H9 (cell line): ENCODE measurements at regions not wholly inside any gene's neighbourhood (a gene's known extent, or its start where the extent isn't known, plus 50 kb on each side); places are given as distances from the start of the nearest gene placed in this dataset.

ENCODE experiments used
- DNase-seq: peaks from one replicate; pipeline ENCODE4 v3.0.0-alpha.2; 2017
- H2AFZ ChIP-seq: one replicate; pipeline ENCODE4 v1.6.1; 2013; ENCODE audit warnings: mild to moderate bottlenecking, low read length, control low read depth, moderate library complexity
- H2AK5ac ChIP-seq: 2 replicates; pipeline ENCODE4 v1.6.1; 2013; ENCODE audit warnings: low read length, control low read depth, mixed read lengths; ENCODE audit not compliant: insufficient read length
- H2BK120ac ChIP-seq: one replicate; pipeline ENCODE4 v1.6.1; 2013; ENCODE audit warnings: low read depth, mild to moderate bottlenecking, low read length, control low read depth, inconsistent platforms; ENCODE audit not compliant: poor library complexity, severe bottlenecking
- H2BK12ac ChIP-seq: 2 replicates; pipeline ENCODE4 v1.6.1; 2013; ENCODE audit warnings: low read length, control low read depth, mixed read lengths, low read depth; ENCODE audit not compliant: insufficient read length
- H2BK15ac ChIP-seq: 2 replicates; pipeline ENCODE4 v1.6.1; 2013; ENCODE audit warnings: low read depth, low read length, control low read depth
- H2BK20ac ChIP-seq: one replicate; pipeline ENCODE4 v1.6.1; 2013; ENCODE audit warnings: low read depth, mild to moderate bottlenecking, low read length, control low read depth, inconsistent platforms; ENCODE audit not compliant: poor library complexity, severe bottlenecking
- H2BK5ac ChIP-seq: 2 replicates; pipeline ENCODE4 v1.6.1; 2013; ENCODE audit warnings: low read length, control low read depth, mixed read lengths; ENCODE audit not compliant: insufficient read length
- H3K14ac ChIP-seq: 2 replicates; pipeline ENCODE4 v1.6.1; 2013; ENCODE audit warnings: low read length, control low read depth; ENCODE audit not compliant: insufficient read depth
- H3K18ac ChIP-seq: 2 replicates; pipeline ENCODE4 v1.6.1; 2013; ENCODE audit warnings: low read depth, mild to moderate bottlenecking, mixed read lengths, low read length, control low read depth; ENCODE audit not compliant: insufficient read length
- H3K23ac ChIP-seq: 2 replicates; pipeline ENCODE4 v1.6.1; 2013; ENCODE audit warnings: low read length, control low read depth, mixed read lengths, low read depth; ENCODE audit not compliant: insufficient read length
- H3K23me2 ChIP-seq: 2 replicates; pipeline ENCODE4 v1.6.1; 2013; ENCODE audit warnings: low read depth, mild to moderate bottlenecking, mixed read lengths, low read length, control low read depth; ENCODE audit not compliant: insufficient read length, poor library complexity, severe bottlenecking
- H3K27ac ChIP-seq: 2 replicates; pipeline ENCODE4 v1.5.1; 2013; ENCODE audit warnings: low read length, control low read depth, mixed read lengths, low read depth; ENCODE audit not compliant: insufficient read length
- H3K27me3 ChIP-seq: 2 replicates; pipeline ENCODE4 v1.6.1; 2013; ENCODE audit warnings: low read length, control low read depth, inconsistent platforms; ENCODE audit not compliant: insufficient read depth
- H3K4ac ChIP-seq: 2 replicates; pipeline ENCODE4 v1.6.1; 2013; ENCODE audit warnings: low read depth, mild to moderate bottlenecking, control low read depth, inconsistent platforms, low read length, moderate library complexity
- H3K4me1 ChIP-seq: 2 replicates; pipeline ENCODE4 v1.6.1; 2013; ENCODE audit warnings: low read length, control low read depth, inconsistent platforms; ENCODE audit not compliant: insufficient read depth
- H3K4me2 ChIP-seq: 2 replicates; pipeline ENCODE4 v1.6.1; 2013; ENCODE audit warnings: low read length, control low read depth, mixed read lengths; ENCODE audit not compliant: insufficient read length, insufficient read depth
- H3K56ac ChIP-seq: 2 replicates; pipeline ENCODE4 v1.6.1; 2013; ENCODE audit warnings: low read depth, mild to moderate bottlenecking, mixed read lengths, low read length, control low read depth; ENCODE audit not compliant: insufficient read length
- H3K79me1 ChIP-seq: 2 replicates; pipeline ENCODE4 v1.6.1; 2013; ENCODE audit warnings: low read depth, mild to moderate bottlenecking, moderate library complexity, low read length, control low read depth, inconsistent platforms; ENCODE audit not compliant: insufficient read depth, poor library complexity, severe bottlenecking
- H3K79me2 ChIP-seq: 2 replicates; pipeline ENCODE4 v1.6.1; 2013; ENCODE audit warnings: low read length, control low read depth, inconsistent platforms; ENCODE audit not compliant: insufficient read depth
- H3K9ac ChIP-seq: 2 replicates; pipeline ENCODE4 v1.6.1; 2013; ENCODE audit warnings: low read length, control low read depth, mixed read lengths; ENCODE audit not compliant: insufficient read length; ENCODE audit errors: extremely low read depth
- H3K9me3 ChIP-seq: one replicate; pipeline ENCODE4 v1.6.1; 2013; ENCODE audit warnings: low read depth, low read length, inconsistent platforms; ENCODE audit not compliant: control insufficient read depth
- H3T11ph ChIP-seq: one replicate; pipeline ENCODE4 v1.6.1; 2013; ENCODE audit warnings: mild to moderate bottlenecking, low read length, control low read depth, inconsistent platforms
- H4K20me1 ChIP-seq: one replicate; pipeline ENCODE4 v1.6.1; 2013; ENCODE audit not compliant: control insufficient read depth, insufficient read length, insufficient read depth
- H4K5ac ChIP-seq: 2 replicates; pipeline ENCODE4 v1.6.1; 2013; ENCODE audit warnings: low read depth, mild to moderate bottlenecking, mixed read lengths, low read length, control low read depth; ENCODE audit not compliant: insufficient read length
- H4K8ac ChIP-seq: replicated peaks from 2 replicates; pipeline ENCODE4 v1.6.1; 2013; ENCODE audit warnings: low read length, control low read depth, mixed read lengths, low read depth; ENCODE audit not compliant: insufficient read length
- H4K91ac ChIP-seq: 2 replicates; pipeline ENCODE4 v1.6.1; 2013; ENCODE audit warnings: low read depth, mild to moderate bottlenecking, moderate library complexity, mixed read lengths, low read length, control low read depth; ENCODE audit not compliant: insufficient read length
- H3K27ac Mint-ChIP-seq, 3 experiments: 2 replicates in 2 of 3; 3 replicates in 1 of 3; pipeline ENCODE4 v1.8.0; 2020 to 2021; ENCODE audit warnings: mixed read lengths in 3 of 3, mild to moderate bottlenecking in 1 of 3, moderate library complexity in 1 of 3
- H3K27me3 Mint-ChIP-seq: 2 replicates; pipeline ENCODE4 v1.8.0; 2021; ENCODE audit warnings: low read depth, mild to moderate bottlenecking, moderate library complexity, mixed read lengths
- H3K36me3 Mint-ChIP-seq, 3 experiments: 2 replicates in 2 of 3; 3 replicates in 1 of 3; pipeline ENCODE4 v1.8.0; 2020 to 2021; ENCODE audit warnings: low read depth in 3 of 3, mixed read lengths in 3 of 3; ENCODE audit not compliant: insufficient read depth in 1 of 3
- H3K4me1 Mint-ChIP-seq, 2 experiments: 2 replicates each; pipeline ENCODE4 v1.8.0; 2020; ENCODE audit warnings: mixed read lengths in 2 of 2
- H3K4me3 Mint-ChIP-seq, 2 experiments: 2 replicates in 1 of 2; 3 replicates in 1 of 2; pipeline ENCODE4 v1.8.0; 2020 to 2021; ENCODE audit warnings: mild to moderate bottlenecking in 2 of 2, mixed read lengths in 2 of 2, moderate library complexity in 1 of 2
- H3K9me3 Mint-ChIP-seq, 2 experiments: 2 replicates in 1 of 2; 3 replicates in 1 of 2; pipeline ENCODE4 v1.8.0; 2020; ENCODE audit warnings: mild to moderate bottlenecking in 2 of 2, mixed read lengths in 2 of 2, moderate library complexity in 1 of 2
- CTCF ChIP-seq: fragments of 200-600 bp; sonication (generic); conservative IDR thresholded peaks from 3 replicates; pipeline ENCODE4 v1.8.0; 2021; ENCODE audit warnings: antibody characterized with exemption, mild to moderate bottlenecking
- WGBS: extraction: QIAGEN DNeasy Blood & Tissue Kit; methylation state at CpG from one replicate; pipeline ENCODE4 v1.1.7; 2013; ENCODE audit warnings: missing lambda C conversion rate, low lambda C conversion rate, mixed read lengths; ENCODE audit not compliant: insufficient read length; ENCODE audit errors: extremely low coverage; 5-methylcytosine and 5-hydroxymethylcytosine counted together

DNA sequence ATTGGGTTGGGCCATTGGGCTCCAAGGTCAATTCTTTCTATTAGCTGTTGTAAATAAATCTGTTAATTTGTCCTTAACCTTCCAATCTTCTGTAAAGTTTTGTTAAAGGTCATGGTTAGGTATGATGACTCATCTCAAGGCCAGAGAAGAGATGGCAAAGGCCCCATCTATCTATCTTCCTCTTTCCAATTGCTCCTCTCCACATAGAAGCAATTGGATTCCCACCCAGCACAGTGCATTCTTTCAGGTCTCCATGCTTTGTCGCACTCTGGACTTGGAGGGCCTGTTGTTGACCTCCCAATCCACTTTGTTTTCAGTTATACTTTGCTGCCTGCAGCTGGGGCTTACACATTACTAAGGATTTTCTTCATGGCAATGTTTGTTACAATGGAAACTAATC is 118.5 kb downstream of the MFAP3L start:
- Histone ChIP-seq H3K79me1 (no peaks in the 10 kb centered on the region), H3K27me3 (no peaks in the 10 kb centered on the region), H3K79me2 (no peaks in the 10 kb centered on the region), H3K27ac (no peak overlapping the region), H3K14ac (no peak overlapping the region), H4K5ac (no peak overlapping the region), H2BK120ac (no peak overlapping the region), H3T11ph (no peak overlapping the region), H3K23ac (no peak overlapping the region), H3K56ac (no peak overlapping the region), H4K8ac (no peak overlapping the region), H4K91ac (no peak overlapping the region), H4K20me1 (no peaks in the 10 kb centered on the region), H2AFZ (no peak overlapping the region), H3K18ac (no peak overlapping the region), H3K23me2 (no peaks in the 10 kb centered on the region), H2BK15ac (no peak overlapping the region), H2AK5ac (no peak overlapping the region), H2BK12ac (no peak overlapping the region), H3K9me3 (no peaks in the 10 kb centered on the region), H3K4me1 (no peaks in the 10 kb centered on the region; the same call in 1 of the 2 replicates), H3K9ac (no peak overlapping the region), H3K4ac (no peak overlapping the region), H2BK5ac (no peak overlapping the region), H2BK20ac (no peak overlapping the region), H3K4me2 (no peak overlapping the region)
- WGBS: no CpG with 5 or more reads among the region's 1 CpG
- Mint-ChIP-seq H3K9me3 (no peaks in the 10 kb centered on the region), H3K4me1 (peaks cover 0 to 12% of the 10 kb centered on the region in 2 experiments; a peak in 2 of 4 replicates), H3K36me3 (no peaks in the 10 kb centered on the region), H3K27me3 (no peaks in the 10 kb centered on the region), H3K27ac (no peak overlapping the region), H3K4me3 (no peak overlapping the region)
- DNase-seq: no peak
- TF ChIP-seq CTCF: no peak
